ENCODE measurements at regions not wholly inside any gene's neighbourhood (a gene's known extent, or its start where the extent isn't known, plus 50 kb on each side); places are given as distances from the start of the nearest gene placed in this dataset.

DNA sequence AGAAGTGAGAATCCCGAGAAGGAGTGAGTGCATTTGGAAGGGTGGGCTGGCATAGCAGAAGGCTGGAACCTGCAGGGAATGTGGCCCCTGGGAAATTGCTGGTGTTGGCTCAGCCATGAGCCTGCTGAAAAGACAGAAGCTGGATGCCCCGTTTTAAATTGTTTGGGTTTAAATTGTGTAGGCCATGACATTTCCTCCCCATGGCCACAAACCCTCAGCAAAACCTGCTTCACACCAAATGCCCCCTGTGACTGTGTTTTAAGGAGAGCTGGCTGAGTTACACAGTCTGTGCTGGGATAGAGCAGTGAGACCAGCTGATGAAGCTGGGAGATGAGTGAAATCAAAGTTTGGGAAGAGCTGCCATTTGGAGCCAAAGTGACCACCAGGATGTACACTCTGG, 216.3 kb upstream of the RGMA start:
- no peaks in the 10 kb centered on the region for H3K36me3 ChIP-seq
- no peak for TF ChIP-seq Cebpa-rat (IDR thresholded peaks at IDR 0.05)
- no peaks in the 10 kb centered on the region for H3K27me3 ChIP-seq
- no peaks in the 10 kb centered on the region for H4K20me1 ChIP-seq
- no peak overlapping the region for H3K9ac ChIP-seq
- H3K4me3 ChIP-seq, result no peak overlapping the region
- peak overlapping the region; percentile 24 for H3K4me2 ChIP-seq
- no peak overlapping the region for H3K27ac ChIP-seq
- peaks cover 21% of the 10 kb centered on the region for H3K4me1 ChIP-seq
- H3K9me3 ChIP-seq, result peaks cover 8% of the 10 kb centered on the region; the same call in 1 of the 2 replicates

DNA sequence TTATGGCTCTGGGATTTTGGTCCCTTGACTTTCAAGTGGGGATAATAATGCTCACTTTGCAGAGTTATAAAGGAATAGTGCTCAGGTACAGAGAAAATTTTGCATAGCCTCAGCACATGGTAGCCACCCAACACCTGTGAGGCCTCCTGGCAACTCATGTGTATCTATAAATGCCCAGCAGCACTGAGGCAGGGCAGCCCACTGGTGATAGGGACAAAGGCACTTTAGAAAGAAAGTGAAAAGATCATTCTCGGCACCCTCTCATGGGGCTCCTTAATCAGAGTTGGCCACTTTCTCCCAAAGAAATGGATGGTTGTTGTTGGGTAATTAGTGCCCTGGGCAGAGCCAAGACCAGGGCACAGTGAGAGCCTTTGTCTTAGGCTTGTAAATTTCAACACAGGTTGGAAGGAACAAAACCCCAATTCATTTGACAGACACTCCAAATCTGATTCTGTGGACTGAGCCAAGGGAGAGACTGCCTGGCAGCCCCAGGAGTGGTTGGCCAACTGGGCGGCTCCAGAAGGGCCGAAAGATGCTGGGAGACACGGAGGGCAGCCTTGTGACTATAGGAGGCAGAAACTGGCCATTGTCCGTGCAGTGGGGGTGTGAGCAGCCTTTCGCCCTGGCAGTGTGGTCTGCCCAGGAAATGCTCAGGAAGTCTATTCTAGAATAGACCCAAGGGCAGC, 213.2 kb upstream of the RGMA start:
- peak overlapping the region; percentile 68 for H3K4me2 ChIP-seq
- H3K36me3 ChIP-seq, result no peaks in the 10 kb centered on the region
- H4K20me1 ChIP-seq, result no peaks in the 10 kb centered on the region
- peaks cover 8% of the 10 kb centered on the region; the same call in 1 of the 2 replicates for H3K9me3 ChIP-seq
- H3K4me3 ChIP-seq, result no peak overlapping the region
- H3K4me1 ChIP-seq, result peaks cover 21% of the 10 kb centered on the region
- H3K27me3 ChIP-seq, result no peaks in the 10 kb centered on the region
- H3K27ac ChIP-seq, result no peak overlapping the region
- no peak overlapping the region for H3K9ac ChIP-seq
- no peak for TF ChIP-seq Cebpa-rat (IDR thresholded peaks at IDR 0.05)

DNA sequence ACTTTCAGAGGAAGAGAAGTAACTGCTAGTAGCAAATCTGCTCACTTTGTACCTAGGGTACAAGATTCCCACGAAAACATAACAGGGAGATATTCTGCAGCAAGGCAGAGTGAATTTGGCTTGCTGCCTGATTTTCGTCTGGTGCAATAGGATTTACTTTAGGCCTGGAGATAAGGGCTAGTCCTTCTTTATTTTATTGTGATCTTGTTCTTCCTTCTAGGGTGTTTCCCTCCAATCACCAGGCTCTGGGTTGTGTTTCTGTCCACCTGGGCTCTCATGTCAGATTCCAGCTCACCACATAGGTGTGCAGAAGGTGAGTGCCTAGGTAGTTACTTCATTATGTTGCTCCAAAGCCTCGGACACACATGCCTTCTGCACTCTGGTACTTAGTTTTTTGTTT, 211.8 kb upstream of the RGMA start:
- Histone ChIP-seq H3K9ac (no peak overlapping the region), H3K36me3 (no peaks in the 10 kb centered on the region), H3K9me3 (peaks cover 8% of the 10 kb centered on the region; the same call in 1 of the 2 replicates), H3K4me1 (peaks cover 33% of the 10 kb centered on the region), H3K4me3 (no peak overlapping the region), H3K4me2 (no peak overlapping the region), H3K27me3 (no peaks in the 10 kb centered on the region), H4K20me1 (no peaks in the 10 kb centered on the region), H3K27ac (no peak overlapping the region)
- no peak for TF ChIP-seq Cebpa-rat (IDR thresholded peaks at IDR 0.05)

DNA sequence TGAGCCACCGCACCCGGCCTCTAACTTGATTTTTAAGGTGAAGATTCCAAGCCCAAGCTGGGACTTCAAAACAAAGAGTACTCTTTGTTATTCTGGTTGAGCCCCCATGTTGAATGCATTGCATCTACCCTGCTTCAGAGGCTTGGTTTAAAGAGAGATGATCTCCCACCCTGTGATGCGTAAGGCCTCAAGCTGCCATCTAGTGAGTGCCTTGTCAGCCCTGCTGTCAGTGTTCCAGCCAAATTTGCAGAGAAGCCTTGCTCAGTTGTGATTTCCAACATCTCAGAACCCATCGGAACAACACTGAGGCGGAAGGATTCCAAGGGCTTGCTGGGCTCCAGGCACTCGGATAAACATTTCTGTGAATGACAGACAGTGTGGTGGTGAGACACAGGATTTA, 210.7 kb upstream of the RGMA start:
- Histone ChIP-seq H3K4me1 (peaks cover 26% of the 10 kb centered on the region), H3K9ac (no peak overlapping the region), H3K4me3 (no peak overlapping the region), H4K20me1 (no peaks in the 10 kb centered on the region), H3K4me2 (no peak overlapping the region), H3K9me3 (peaks cover 8% of the 10 kb centered on the region; the same call in 1 of the 2 replicates), H3K36me3 (no peaks in the 10 kb centered on the region), H3K27me3 (no peaks in the 10 kb centered on the region), H3K27ac (no peak overlapping the region)
- TF ChIP-seq Cebpa-rat (IDR thresholded peaks at IDR 0.05), result no peak

DNA sequence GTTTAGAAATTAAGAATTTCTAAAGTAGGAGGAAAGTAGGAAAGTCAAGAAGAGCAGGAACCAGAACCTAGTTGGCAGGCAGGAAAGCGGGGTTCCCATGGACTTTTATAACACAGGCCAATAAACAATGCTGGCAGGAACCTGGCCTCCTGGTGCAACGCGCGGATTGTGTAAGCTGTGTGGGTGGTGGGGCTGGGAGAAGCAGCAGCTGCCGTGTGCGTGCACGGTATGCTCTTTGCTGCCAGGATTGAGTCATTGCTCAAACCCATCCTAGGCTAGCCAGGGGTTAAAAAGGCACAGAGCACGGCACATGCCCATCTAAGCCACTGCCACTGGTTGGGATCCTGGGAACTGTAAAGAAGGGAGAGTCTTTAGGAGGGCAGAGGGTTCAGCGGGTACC, 209.9 kb upstream of the RGMA start:
- Histone ChIP-seq H3K36me3 (no peaks in the 10 kb centered on the region), H3K27me3 (no peaks in the 10 kb centered on the region), H3K4me1 (peaks cover 26% of the 10 kb centered on the region), H3K4me2 (no peak overlapping the region), H3K9ac (no peak overlapping the region), H3K9me3 (peaks cover 4% of the 10 kb centered on the region; the same call in 1 of the 2 replicates), H3K27ac (no peak overlapping the region), H4K20me1 (no peaks in the 10 kb centered on the region), H3K4me3 (no peak overlapping the region)
- TF ChIP-seq Cebpa-rat (IDR thresholded peaks at IDR 0.05), result no peak

DNA sequence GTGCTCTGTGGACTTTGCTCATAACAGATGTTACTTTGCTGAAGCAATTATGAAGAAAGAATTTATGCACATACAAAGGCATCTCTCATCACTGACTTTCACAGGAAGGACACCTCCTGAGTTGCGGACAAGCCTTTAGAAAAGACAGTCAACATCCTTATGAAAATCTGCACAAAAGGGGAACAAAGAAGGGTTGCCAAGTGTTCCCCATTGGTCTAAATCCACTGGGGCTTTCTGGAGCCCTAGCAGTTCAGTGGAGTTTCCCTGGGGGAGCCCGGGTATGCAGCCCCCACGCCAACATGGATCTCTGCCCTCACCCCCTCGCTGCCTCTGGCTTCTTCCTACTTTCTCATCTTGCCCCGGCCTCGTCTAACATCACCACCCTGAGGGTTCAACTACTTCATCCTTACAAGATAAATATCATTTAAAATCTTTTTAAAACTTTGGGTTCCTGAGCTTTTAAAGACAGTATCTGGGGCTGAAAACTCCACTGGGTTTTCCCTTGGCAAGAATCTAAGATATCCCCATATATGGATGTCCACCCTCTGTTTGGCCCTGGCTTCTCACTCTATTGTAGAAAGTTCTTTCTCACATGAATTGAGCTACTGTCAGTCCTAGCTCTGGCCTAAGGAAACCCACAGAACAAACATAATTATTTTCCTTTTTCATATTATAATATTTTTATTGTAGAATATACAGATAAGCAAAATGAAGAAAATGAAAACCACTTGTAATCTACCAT, 207.9 kb upstream of the RGMA start:
- Histone ChIP-seq H3K4me2 (peak overlapping the region; percentile 23), H3K4me3 (no peak overlapping the region), H3K4me1 (peaks cover 24% of the 10 kb centered on the region), H3K27ac (peak overlapping the region; percentile 20), H3K9ac (no peak overlapping the region), H4K20me1 (no peaks in the 10 kb centered on the region), H3K9me3 (no peaks in the 10 kb centered on the region; the same call in 1 of the 2 replicates), H3K27me3 (no peaks in the 10 kb centered on the region), H3K36me3 (no peaks in the 10 kb centered on the region)
- no peak for TF ChIP-seq Cebpa-rat (IDR thresholded peaks at IDR 0.05)

DNA sequence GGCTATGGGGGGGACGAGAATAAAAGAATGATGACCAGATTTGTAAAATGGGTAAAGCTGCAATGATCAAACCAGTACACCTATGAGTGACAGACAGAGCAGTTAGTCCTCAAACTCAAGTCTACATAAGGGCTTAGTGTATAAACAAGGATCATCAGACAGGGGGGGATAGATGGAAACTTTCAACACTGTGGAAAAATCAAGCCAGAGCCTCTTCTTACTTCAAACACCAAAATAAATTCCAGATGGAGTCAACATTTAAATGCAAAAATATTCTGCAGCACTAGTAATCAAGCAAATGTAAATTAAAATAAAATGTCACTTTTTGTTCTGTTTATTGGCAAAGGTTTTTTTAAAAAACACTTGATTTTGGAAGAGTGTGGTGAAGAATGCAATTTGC, 205.9 kb upstream of the RGMA start:
- Histone ChIP-seq H3K27me3 (no peaks in the 10 kb centered on the region), H3K4me2 (no peak overlapping the region), H4K20me1 (no peaks in the 10 kb centered on the region), H3K27ac (no peak overlapping the region), H3K4me3 (no peak overlapping the region), H3K4me1 (peaks cover 43% of the 10 kb centered on the region), H3K9ac (no peak overlapping the region), H3K9me3 (no peaks in the 10 kb centered on the region; the same call in 1 of the 2 replicates), H3K36me3 (no peaks in the 10 kb centered on the region)
- no peak for TF ChIP-seq Cebpa-rat (IDR thresholded peaks at IDR 0.05)

DNA sequence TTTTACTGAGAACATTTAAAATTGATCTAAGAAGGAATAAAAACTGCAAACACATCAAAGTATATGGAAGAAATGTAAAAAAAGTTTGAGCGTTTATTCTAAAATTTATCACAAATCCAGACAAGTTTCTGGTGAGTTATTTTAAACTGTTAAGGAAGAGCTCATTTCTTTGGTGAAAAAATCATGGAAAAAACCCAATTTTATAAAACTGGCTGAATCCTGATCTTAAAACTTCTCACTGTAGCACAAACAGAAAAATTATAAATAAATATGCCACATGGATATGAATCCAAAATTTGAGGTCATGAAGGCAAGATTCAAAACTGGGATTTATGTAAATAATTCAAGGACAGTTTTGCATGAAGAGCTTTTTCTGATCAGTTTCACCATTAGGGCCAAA, 205.1 kb upstream of the RGMA start:
- H3K4me1 ChIP-seq, result peaks cover 50% of the 10 kb centered on the region
- no peak overlapping the region for H3K9ac ChIP-seq
- H3K4me2 ChIP-seq, result no peak overlapping the region
- no peak overlapping the region for H3K4me3 ChIP-seq
- H3K36me3 ChIP-seq, result no peaks in the 10 kb centered on the region
- no peaks in the 10 kb centered on the region for H3K27me3 ChIP-seq
- no peaks in the 10 kb centered on the region; the same call in 1 of the 2 replicates for H3K9me3 ChIP-seq
- TF ChIP-seq Cebpa-rat (IDR thresholded peaks at IDR 0.05), result no peak
- H3K27ac ChIP-seq, result no peak overlapping the region
- no peaks in the 10 kb centered on the region for H4K20me1 ChIP-seq

DNA sequence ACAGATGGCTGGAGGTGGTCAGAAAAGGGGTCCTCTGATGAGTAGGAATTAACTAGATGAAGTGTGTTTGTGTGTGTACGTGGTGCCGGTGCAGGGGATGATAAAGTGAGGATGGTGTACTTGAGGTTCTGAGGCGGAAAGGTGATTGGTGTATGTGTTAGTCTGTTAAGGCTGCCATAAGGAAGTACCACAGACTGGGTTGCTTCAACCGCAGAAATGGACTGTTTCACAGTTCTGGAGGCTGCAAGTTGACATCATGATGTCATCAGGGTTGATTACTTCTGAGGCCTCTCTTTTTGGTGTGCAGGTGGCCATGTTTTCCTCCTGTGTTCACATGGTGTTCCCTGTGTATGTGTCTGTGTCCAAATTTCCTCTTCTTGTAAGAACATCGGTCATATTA, 202.4 kb upstream of the RGMA start:
- peak overlapping the region; percentile 32; the same call in 1 of the 2 replicates for H3K9ac ChIP-seq
- H3K27me3 ChIP-seq, result no peaks in the 10 kb centered on the region
- H3K36me3 ChIP-seq, result no peaks in the 10 kb centered on the region
- peak overlapping the region; percentile 95 for H3K27ac ChIP-seq
- H3K4me2 ChIP-seq, result peak overlapping the region; percentile 80
- no peak for TF ChIP-seq Cebpa-rat (IDR thresholded peaks at IDR 0.05)
- H3K9me3 ChIP-seq, result no peaks in the 10 kb centered on the region; the same call in 1 of the 2 replicates
- peaks cover 68% of the 10 kb centered on the region for H3K4me1 ChIP-seq
- no peak overlapping the region for H3K4me3 ChIP-seq
- no peaks in the 10 kb centered on the region for H4K20me1 ChIP-seq

DNA sequence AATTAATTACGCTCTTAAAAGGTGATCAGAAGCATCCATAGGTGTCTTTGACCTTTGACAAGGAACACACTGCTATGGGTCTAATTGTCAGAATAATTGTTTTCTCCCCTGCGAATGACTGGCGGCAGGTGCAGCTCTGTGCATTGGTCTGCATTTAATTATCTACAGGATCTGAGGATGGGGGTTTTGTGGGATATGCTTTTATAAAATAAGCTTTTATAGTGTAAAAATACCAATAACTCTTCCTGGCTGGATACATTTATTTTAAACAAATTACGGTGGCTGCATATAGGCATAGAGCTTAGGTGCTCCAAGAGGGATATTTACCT, 201.6 kb upstream of the RGMA start:
- no peak for TF ChIP-seq Cebpa-rat (IDR thresholded peaks at IDR 0.05)
- Histone ChIP-seq H3K36me3 (no peaks in the 10 kb centered on the region), H3K27ac (peak overlapping the region; percentile 95), H4K20me1 (no peaks in the 10 kb centered on the region), H3K4me3 (0 out of 2 replicates have a peak overlapping the region, but pooled peaks have one; percentile 30), H3K4me1 (peaks cover 66% of the 10 kb centered on the region), H3K9ac (peak overlapping the region; percentile 32; the same call in 1 of the 2 replicates), H3K27me3 (no peaks in the 10 kb centered on the region), H3K4me2 (peak overlapping the region; percentile 80), H3K9me3 (no peaks in the 10 kb centered on the region; the same call in 1 of the 2 replicates)
